Caco-2 (cell line): ENCODE measurements at regions not wholly inside any gene's neighbourhood (a gene's known extent, or its start where the extent isn't known, plus 50 kb on each side); places are given as distances from the start of the nearest gene placed in this dataset.

Source experiments
- BruUV-seq: library from RNA; stranded (reverse); fragments of 400-500 nt; replicated peaks from 2 replicates; lab custom pipeline; 2021; lab: Mats Ljungman, UMichigan
- CTCF ChIA-PET: fragments of 300-600 bp; sonication (Branson Sonifier 250); formaldehyde crosslinking; loops from one replicate; lab custom pipeline; 2022; ENCODE audit warnings: antibody characterized with exemption; lab: Charles Lee
- POLR2A ChIA-PET: fragments of 300-600 bp; sonication (Branson Sonifier 250); formaldehyde crosslinking; loops from one replicate; lab custom pipeline; 2022; ENCODE audit warnings: antibody characterized with exemption; lab: Charles Lee
- DNase-seq, 2 experiments: peaks; one replicate each; pipeline versions ENCODE4 v3.0.0 to v3.0.0-alpha.2; 2020 to 2022
- H3K27me3 ChIP-seq: replicated peaks from 2 replicates; pipeline ENCODE4 v1.6.0; 2011; ENCODE audit warnings: low read length; ENCODE audit not compliant: control insufficient read depth, insufficient read depth
- H3K36me3 ChIP-seq: 2 replicates; pipeline ENCODE4 v1.5.1; 2011; ENCODE audit warnings: low read length; ENCODE audit not compliant: control insufficient read depth, insufficient read depth
- H3K4me1 ChIP-seq: fragments of 250-450 bp; sonication (Bioruptor Pico); 2 replicates; pipeline ENCODE4 v1.5.1; 2020; ENCODE audit warnings: mild to moderate bottlenecking
- H3K4me3 ChIP-seq: 2 replicates; pipeline ENCODE4 v1.5.1; 2011; ENCODE audit warnings: low read depth, mild to moderate bottlenecking, control low read depth, low read length
- H3K9me3 ChIP-seq: fragments of 250-450 bp; sonication (Bioruptor Pico); 2 replicates; pipeline ENCODE4 v1.5.1; 2020; ENCODE audit warnings: mild to moderate bottlenecking, moderate library complexity
- H3K27ac Mint-ChIP-seq: one replicate; pipeline ENCODE4 v1.8.0; 2022; ENCODE audit warnings: mixed read lengths; ENCODE audit not compliant: unreplicated experiment
- H3K27me3 Mint-ChIP-seq: one replicate; pipeline ENCODE4 v1.8.0; 2022; ENCODE audit warnings: mixed read lengths; ENCODE audit not compliant: insufficient read depth, unreplicated experiment
- H3K36me3 Mint-ChIP-seq: one replicate; pipeline ENCODE4 v1.8.0; 2022; ENCODE audit warnings: mild to moderate bottlenecking, mixed read lengths; ENCODE audit not compliant: insufficient read depth, unreplicated experiment
- H3K4me1 Mint-ChIP-seq: one replicate; pipeline ENCODE4 v1.8.0; 2022; ENCODE audit warnings: low read depth, mixed read lengths; ENCODE audit not compliant: unreplicated experiment
- H3K4me3 Mint-ChIP-seq: one replicate; pipeline ENCODE4 v1.8.0; 2022; ENCODE audit warnings: mild to moderate bottlenecking, moderate library complexity, mixed read lengths; ENCODE audit not compliant: unreplicated experiment
- H3K9me3 Mint-ChIP-seq: one replicate; pipeline ENCODE4 v1.8.0; 2022; ENCODE audit warnings: mixed read lengths; ENCODE audit not compliant: unreplicated experiment
- CTCF ChIP-seq, 2 experiments: fragments of 200-600 bp in 1 of 2; IDR thresholded peaks; 1 replicate in 1 of 2; 2 replicates in 1 of 2; pipeline versions ENCODE4 v1.5.1 to v1.8.0; 2011 to 2022; ENCODE audit warnings: antibody characterized with exemption in 1 of 2, control low read depth in 1 of 2, inconsistent platforms in 1 of 2, low read depth in 1 of 2, low read length in 1 of 2, mild to moderate bottlenecking in 1 of 2, moderate library complexity in 1 of 2; ENCODE audit not compliant: insufficient read depth in 1 of 2, severe bottlenecking in 1 of 2, unreplicated experiment in 1 of 2
- intact Hi-C: fragments of 100-400 bp; cut with micrococcal nuclease; formaldehyde crosslinking; loops from one replicate; pipeline ENCODE4 v1.10.0; 2022; ENCODE audit not compliant: unreplicated experiment

- Mint-ChIP-seq H3K4me3 (no peak overlapping the region), H3K4me1 (peaks cover 16% of the 10 kb centered on the region), H3K9me3 (peaks cover 11% of the 10 kb centered on the region), H3K27ac (no peak overlapping the region), H3K27me3 (no peaks in the 10 kb centered on the region), H3K36me3 (peaks cover 4% of the 10 kb centered on the region)
- no peaks in the 10 kb centered on the region; the same call in 1 of the 2 replicates for H3K4me1 ChIP-seq
- POLR2A ChIA-PET = no interaction called here
- intact Hi-C loops = no loop called here
- no peak for DNase-seq
- TF ChIP-seq CTCF (IDR thresholded peaks at IDR 0.05; ENCODE audit: insufficient read depth in 1 of 2, low read depth in 1 of 2, low read length in 1 of 2, severe bottlenecking in 1 of 2, unreplicated experiment in 1 of 2) = no peak
- no peak overlapping the region for H3K4me3 ChIP-seq
- H3K27me3 ChIP-seq = no peaks in the 10 kb centered on the region
- no peaks in the 10 kb centered on the region for H3K36me3 ChIP-seq
- no TSS peak for BruUV-seq
- CTCF ChIA-PET = no interaction called here
- peaks cover 4% of the 10 kb centered on the region; the same call in 1 of the 2 replicates for H3K9me3 ChIP-seq
These were observed 313.6 kb downstream of the EPHA4 start for GRCh38 chr2:221258464-221258863.

GRCh38 chr2:221262651-221263050 is 309.5 kb downstream of the EPHA4 start:
- ChIA-PET POLR2A (no interaction called here), CTCF (no interaction called here)
- no TSS peak for BruUV-seq
- Mint-ChIP-seq H3K4me1 (peaks cover 7% of the 10 kb centered on the region), H3K36me3 (no peaks in the 10 kb centered on the region), H3K27me3 (no peaks in the 10 kb centered on the region), H3K4me3 (no peak overlapping the region), H3K9me3 (peaks cover 11% of the 10 kb centered on the region), H3K27ac (peak overlapping the region; percentile 4)
- Histone ChIP-seq H3K27me3 (no peaks in the 10 kb centered on the region), H3K9me3 (no peaks in the 10 kb centered on the region), H3K36me3 (no peaks in the 10 kb centered on the region), H3K4me1 (no peaks in the 10 kb centered on the region), H3K4me3 (no peak overlapping the region)
- TF ChIP-seq CTCF (IDR thresholded peaks at IDR 0.05; ENCODE audit: insufficient read depth in 1 of 2, low read depth in 1 of 2, low read length in 1 of 2, severe bottlenecking in 1 of 2, unreplicated experiment in 1 of 2) = no peak
- DNase-seq = peak; percentile 56 to 77
- intact Hi-C loops = no loop called here

- no peak for TF ChIP-seq CTCF (IDR thresholded peaks at IDR 0.05; ENCODE audit: insufficient read depth in 1 of 2, low read depth in 1 of 2, low read length in 1 of 2, severe bottlenecking in 1 of 2, unreplicated experiment in 1 of 2)
- H3K9me3 ChIP-seq = no peaks in the 10 kb centered on the region
- H3K4me1 Mint-ChIP-seq = peaks cover 7% of the 10 kb centered on the region
- intact Hi-C loops = no loop called here
- ChIA-PET CTCF (no interaction called here), POLR2A (no interaction called here)
- DNase-seq = no peak
- no peaks in the 10 kb centered on the region for H3K4me1 ChIP-seq
- H3K36me3 ChIP-seq = no peaks in the 10 kb centered on the region
- no peak overlapping the region for H3K27ac Mint-ChIP-seq
- H3K4me3 Mint-ChIP-seq = no peak overlapping the region
- H3K9me3 Mint-ChIP-seq = peaks cover 8% of the 10 kb centered on the region
- no peaks in the 10 kb centered on the region for H3K36me3 Mint-ChIP-seq
- H3K4me3 ChIP-seq = no peak overlapping the region
- BruUV-seq = no TSS peak
- H3K27me3 Mint-ChIP-seq = no peaks in the 10 kb centered on the region
- H3K27me3 ChIP-seq = no peaks in the 10 kb centered on the region
These were observed 308.5 kb downstream of the EPHA4 start for GRCh38 chr2:221263573-221263972.
